ENCODE measurements at regions not wholly inside any gene's neighbourhood (a gene's known extent, or its start where the extent isn't known, plus 50 kb on each side); places are given as distances from the start of the nearest gene placed in this dataset.

DNA sequence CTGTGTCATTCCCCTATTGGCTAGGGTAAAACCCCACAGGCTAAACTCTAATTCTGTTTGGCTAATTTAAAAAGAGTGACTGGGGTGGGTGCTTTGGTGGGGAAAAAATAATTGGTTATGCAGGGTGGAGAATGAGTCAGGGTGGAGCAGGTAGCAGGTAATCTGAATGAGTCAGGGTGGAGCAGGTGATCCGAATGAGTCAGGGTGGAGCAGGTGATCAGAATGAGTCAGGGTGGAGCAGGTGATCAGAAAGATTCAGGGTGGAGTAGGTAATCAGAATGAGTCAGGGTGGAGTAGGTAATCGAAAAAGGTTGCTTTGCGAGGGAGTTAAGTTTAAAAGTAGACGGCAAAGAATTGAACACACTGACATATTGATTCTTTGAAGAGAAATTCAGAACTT lies 1218.8 kb upstream of the ATXN8OS start:
- TF ChIP-seq EZH2 (IDR thresholded peaks at IDR 0.05; ENCODE audit: insufficient read depth, poor library complexity, severe bottlenecking) (no peak), EZH2phosphoT487 (IDR thresholded peaks at IDR 0.05; ENCODE audit: insufficient read depth, low read depth) (no peak)

Measured in GM23248 (cell line).